Panc1 (cell line): ENCODE measurements at regions not wholly inside any gene's neighbourhood (a gene's known extent, or its start where the extent isn't known, plus 50 kb on each side); places are given as distances from the start of the nearest gene placed in this dataset.

Source experiments
- ATAC-seq: fragments of 200-7000 bp; cut with Tn5 transposase; 2 replicates; pipeline ENCODE4 v1.9.1; 2020; ENCODE audit warnings: mild to moderate bottlenecking, moderate library complexity
- BruUV-seq: library from RNA; stranded (reverse); fragments of 400-500 nt; replicated peaks from 2 replicates; lab custom pipeline; 2021; lab: Mats Ljungman, UMichigan
- CTCF ChIA-PET: fragments of 300-600 bp; sonication (Branson Sonifier 250); formaldehyde crosslinking; loops from one replicate; lab custom pipeline; 2022; ENCODE audit warnings: antibody characterized with exemption; lab: Charles Lee
- POLR2A ChIA-PET: fragments of 300-600 bp; sonication (Branson Sonifier 250); formaldehyde crosslinking; loops from one replicate; lab custom pipeline; 2022; ENCODE audit warnings: antibody characterized with exemption; lab: Charles Lee
- DNase-seq: peaks from one replicate; pipeline ENCODE4 v3.0.0-alpha.2; 2010; ENCODE audit warnings: low read depth, low spot score
- H3K27ac ChIP-seq: 2 replicates; pipeline ENCODE4 v1.5.1; 2011; ENCODE audit warnings: mild to moderate bottlenecking, low read length, inconsistent platforms
- H3K27me3 ChIP-seq: fragments of 200-500 bp; sonication (Bioruptor generic); 2 replicates; pipeline ENCODE4 v1.6.0; 2014; ENCODE audit warnings: low read length, inconsistent platforms; ENCODE audit not compliant: control insufficient read depth, insufficient read depth
- H3K36me3 ChIP-seq: fragments of 200-500 bp; sonication (Bioruptor generic); 2 replicates; pipeline ENCODE4 v1.5.1; 2014; ENCODE audit warnings: inconsistent platforms, mild to moderate bottlenecking, low read length, moderate library complexity; ENCODE audit not compliant: control insufficient read depth, insufficient read depth
- H3K4me1 ChIP-seq: 2 replicates; pipeline ENCODE4 v1.5.1; 2011; ENCODE audit warnings: inconsistent platforms, mild to moderate bottlenecking, low read length, moderate library complexity; ENCODE audit not compliant: control insufficient read depth, insufficient read depth
- H3K4me3 ChIP-seq, 2 experiments: 2 replicates each; pipeline ENCODE4 v1.5.1; 2011 to 2012; ENCODE audit warnings: low read depth in 2 of 2, low read length in 2 of 2, mild to moderate bottlenecking in 2 of 2, inconsistent platforms in 1 of 2, moderate library complexity in 1 of 2
- H3K9me3 ChIP-seq: fragments of 200-500 bp; sonication (Bioruptor generic); 2 replicates; pipeline ENCODE4 v1.5.1; 2014; ENCODE audit warnings: low read depth, mild to moderate bottlenecking, inconsistent platforms, low read length, moderate library complexity; ENCODE audit not compliant: control insufficient read depth, insufficient read depth
- POLR2AphosphoS5 ChIP-seq: IDR thresholded peaks from 2 replicates; pipeline ENCODE4 v1.6.1; 2012; ENCODE audit warnings: mild to moderate bottlenecking, low read depth, low read length, moderate library complexity
- REST ChIP-seq, 2 experiments: IDR thresholded peaks; 2 replicates each; pipeline ENCODE4 v1.6.1; 2011 to 2012; ENCODE audit warnings: low read depth in 2 of 2, control low read depth in 1 of 2, low read length in 1 of 2, mild to moderate bottlenecking in 1 of 2, moderate library complexity in 1 of 2; ENCODE audit not compliant: insufficient read depth in 1 of 2
- TCF7L2 ChIP-seq: IDR thresholded peaks from 2 replicates; pipeline ENCODE4 v1.6.1; 2011; ENCODE audit warnings: mild to moderate bottlenecking, low read depth, low read length, inconsistent platforms
- in situ Hi-C: cut with HindIII; loops from 2 replicates; pipeline ENCODE4 v1.10.0; 2016; ENCODE audit warnings: low sequenced_read_pairs, low pct_unique_long_range_greater_than_20kb
- intact Hi-C: fragments of 100-400 bp; cut with micrococcal nuclease; formaldehyde crosslinking; loops from one replicate; pipeline ENCODE4 v1.10.0; 2022; ENCODE audit not compliant: unreplicated experiment
- TF ChIP-seq, protein P1 (sequence below): fragments of 450-650 bp; IDR thresholded peaks from 2 replicates; pipeline ENCODE4 v1.5.1; 2017; ENCODE audit warnings: mild to moderate bottlenecking

GRCh38 chr6:74282143-74282689, 586.2 kb downstream of the CD109 start:
- in situ Hi-C loops (no loop called here), intact Hi-C loops (no loop called here)
- ATAC-seq, result no peak
- TF ChIP-seq TCF7L2 (no peak), REST (IDR thresholded peaks at IDR 0.05; ENCODE audit: insufficient read depth in 1 of 2, low read depth in 2 of 2, low read length in 1 of 2) (no peak), POLR2AphosphoS5 (no peak)
- H3K4me1 ChIP-seq, result no peaks in the 10 kb centered on the region
- BruUV-seq, result no TSS peak
- H3K4me3 ChIP-seq, result no peak overlapping the region
- H3K27me3 ChIP-seq, result no peaks in the 10 kb centered on the region
- no peaks in the 10 kb centered on the region for H3K9me3 ChIP-seq
- H3K27ac ChIP-seq, result no peak overlapping the region
- no peaks in the 10 kb centered on the region for H3K36me3 ChIP-seq
- no peak for DNase-seq
- ChIA-PET CTCF (no interaction called here), POLR2A (no interaction called here)

DNA sequence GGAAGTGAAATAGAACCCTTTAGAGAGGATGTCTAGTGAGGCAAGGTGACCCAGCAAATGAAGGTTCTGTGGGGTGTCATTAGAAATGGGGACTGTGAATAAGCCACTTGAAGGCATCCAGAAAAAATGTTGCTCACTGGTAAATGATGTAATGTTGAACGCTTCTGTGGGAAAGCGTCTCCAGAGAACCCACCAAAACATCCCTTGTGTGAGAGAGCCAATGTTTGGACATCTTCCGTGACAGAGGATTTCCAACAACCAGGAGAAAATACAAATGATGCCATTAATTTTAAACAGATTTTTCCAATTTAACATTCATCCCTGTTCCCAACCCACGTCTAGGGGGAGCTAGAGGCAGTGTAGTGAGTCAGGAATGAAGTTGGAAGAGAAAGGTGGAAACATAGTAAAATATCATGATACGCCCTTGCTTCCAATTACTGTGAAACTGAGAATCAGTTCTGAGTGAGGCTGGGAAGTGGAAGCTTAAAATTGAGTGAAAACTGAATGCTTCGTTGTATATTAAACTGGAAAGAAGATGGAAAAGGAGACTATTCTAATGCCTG, 584.2 kb downstream of the CD109 start:
- CTCF ChIA-PET, result no interaction called here
- in situ Hi-C loops, result no loop called here
- Histone ChIP-seq H3K4me3 (no peak overlapping the region), H3K4me1 (no peaks in the 10 kb centered on the region), H3K9me3 (no peaks in the 10 kb centered on the region), H3K27ac (no peak overlapping the region), H3K36me3 (no peaks in the 10 kb centered on the region), H3K27me3 (no peaks in the 10 kb centered on the region)
- DNase-seq, result no peak
- POLR2A ChIA-PET, result no interaction called here
- intact Hi-C loops, result no loop called here
- BruUV-seq, result no TSS peak
- ATAC-seq, result no peak
- TF ChIP-seq, protein P1, sequence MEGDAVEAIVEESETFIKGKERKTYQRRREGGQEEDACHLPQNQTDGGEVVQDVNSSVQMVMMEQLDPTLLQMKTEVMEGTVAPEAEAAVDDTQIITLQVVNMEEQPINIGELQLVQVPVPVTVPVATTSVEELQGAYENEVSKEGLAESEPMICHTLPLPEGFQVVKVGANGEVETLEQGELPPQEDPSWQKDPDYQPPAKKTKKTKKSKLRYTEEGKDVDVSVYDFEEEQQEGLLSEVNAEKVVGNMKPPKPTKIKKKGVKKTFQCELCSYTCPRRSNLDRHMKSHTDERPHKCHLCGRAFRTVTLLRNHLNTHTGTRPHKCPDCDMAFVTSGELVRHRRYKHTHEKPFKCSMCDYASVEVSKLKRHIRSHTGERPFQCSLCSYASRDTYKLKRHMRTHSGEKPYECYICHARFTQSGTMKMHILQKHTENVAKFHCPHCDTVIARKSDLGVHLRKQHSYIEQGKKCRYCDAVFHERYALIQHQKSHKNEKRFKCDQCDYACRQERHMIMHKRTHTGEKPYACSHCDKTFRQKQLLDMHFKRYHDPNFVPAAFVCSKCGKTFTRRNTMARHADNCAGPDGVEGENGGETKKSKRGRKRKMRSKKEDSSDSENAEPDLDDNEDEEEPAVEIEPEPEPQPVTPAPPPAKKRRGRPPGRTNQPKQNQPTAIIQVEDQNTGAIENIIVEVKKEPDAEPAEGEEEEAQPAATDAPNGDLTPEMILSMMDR, result peak; percentile 15; the same call in 1 of the 2 replicates
- no peak for TF ChIP-seq REST (IDR thresholded peaks at IDR 0.05; ENCODE audit: insufficient read depth in 1 of 2, low read depth in 2 of 2, low read length in 1 of 2)
